A549 (cell line): ENCODE measurements at regions not wholly inside any gene's neighbourhood (a gene's known extent, or its start where the extent isn't known, plus 50 kb on each side); places are given as distances from the start of the nearest gene placed in this dataset.

Source experiments
- CHD2 ChIP-seq: fragments of 150-350 bp; IDR thresholded peaks from 2 replicates; pipeline ENCODE4 v1.6.1; 2014; ENCODE audit warnings: low read length; ENCODE audit not compliant: partially characterized antibody
- ESRRA ChIP-seq: fragments of 150-350 bp; IDR thresholded peaks from 2 replicates; pipeline ENCODE4 v1.6.1; 2014; ENCODE audit warnings: mild to moderate bottlenecking, low read length, borderline replicate concordance
- JUN ChIP-seq, 2 experiments: fragments of >200 bp; sonication (Bioruptor Twin); formaldehyde crosslinking; IDR thresholded peaks; 2 replicates in 1 of 2; 3 replicates in 1 of 2; pipeline ENCODE4 v1.6.1; 2016 to 2017
- KDM1A ChIP-seq: fragments of 200-600 bp; sonication (generic); IDR thresholded peaks from 2 replicates; pipeline ENCODE4 v1.6.1; 2016; ENCODE audit warnings: low read depth, mild to moderate bottlenecking
- MYC ChIP-seq: IDR thresholded peaks from 2 replicates; pipeline ENCODE4 v1.6.1; 2012; ENCODE audit warnings: mild to moderate bottlenecking, inconsistent platforms, low read length, improper control_type of control experiment, borderline replicate concordance
- NR3C1 ChIP-seq: fragments of >200 bp; sonication (Bioruptor Twin); formaldehyde crosslinking; IDR thresholded peaks from 3 replicates; pipeline ENCODE4 v1.6.1; 2017
- PHF8 ChIP-seq: fragments of 200-600 bp; sonication (generic); IDR thresholded peaks from 2 replicates; pipeline ENCODE4 v1.6.1; 2016; ENCODE audit warnings: low read depth, mild to moderate bottlenecking, antibody characterized with exemption, moderate library complexity, borderline replicate concordance
- POLR2A ChIP-seq: IDR thresholded peaks from 2 replicates; pipeline ENCODE4 v1.6.1; 2012; ENCODE audit warnings: mild to moderate bottlenecking, low read length
- TF ChIP-seq, protein P1 (sequence below): fragments of >200 bp; sonication (Bioruptor Twin); formaldehyde crosslinking; IDR thresholded peaks from 3 replicates; pipeline ENCODE4 v1.5.1; 2016
- TF ChIP-seq, protein P2 (sequence below): IDR thresholded peaks from 2 replicates; pipeline ENCODE4 v1.6.1; 2012

DNA sequence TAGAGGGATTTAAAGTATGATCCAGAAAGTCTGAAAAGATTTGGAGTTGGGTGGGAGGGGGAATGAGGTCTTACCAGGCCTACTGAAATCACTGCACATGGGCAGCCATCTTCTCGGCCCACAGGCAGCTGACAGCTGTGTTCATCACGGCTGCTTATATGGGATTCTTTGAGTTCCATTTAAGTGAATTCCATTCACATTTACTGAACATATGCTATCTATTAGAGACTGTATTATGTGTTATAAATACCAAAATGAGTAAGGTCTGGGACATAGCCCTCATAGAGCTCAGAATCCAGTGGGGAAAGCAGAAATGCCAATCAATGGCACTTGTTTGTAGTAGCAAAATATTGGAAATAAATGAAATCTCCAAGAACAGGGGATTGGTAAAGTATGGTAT, 91.1 kb downstream of the TRIM42 start:
- TF ChIP-seq, protein P1, sequence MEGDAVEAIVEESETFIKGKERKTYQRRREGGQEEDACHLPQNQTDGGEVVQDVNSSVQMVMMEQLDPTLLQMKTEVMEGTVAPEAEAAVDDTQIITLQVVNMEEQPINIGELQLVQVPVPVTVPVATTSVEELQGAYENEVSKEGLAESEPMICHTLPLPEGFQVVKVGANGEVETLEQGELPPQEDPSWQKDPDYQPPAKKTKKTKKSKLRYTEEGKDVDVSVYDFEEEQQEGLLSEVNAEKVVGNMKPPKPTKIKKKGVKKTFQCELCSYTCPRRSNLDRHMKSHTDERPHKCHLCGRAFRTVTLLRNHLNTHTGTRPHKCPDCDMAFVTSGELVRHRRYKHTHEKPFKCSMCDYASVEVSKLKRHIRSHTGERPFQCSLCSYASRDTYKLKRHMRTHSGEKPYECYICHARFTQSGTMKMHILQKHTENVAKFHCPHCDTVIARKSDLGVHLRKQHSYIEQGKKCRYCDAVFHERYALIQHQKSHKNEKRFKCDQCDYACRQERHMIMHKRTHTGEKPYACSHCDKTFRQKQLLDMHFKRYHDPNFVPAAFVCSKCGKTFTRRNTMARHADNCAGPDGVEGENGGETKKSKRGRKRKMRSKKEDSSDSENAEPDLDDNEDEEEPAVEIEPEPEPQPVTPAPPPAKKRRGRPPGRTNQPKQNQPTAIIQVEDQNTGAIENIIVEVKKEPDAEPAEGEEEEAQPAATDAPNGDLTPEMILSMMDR: no peak
- no peak for TF ChIP-seq CHD2
- TF ChIP-seq, protein P2, sequence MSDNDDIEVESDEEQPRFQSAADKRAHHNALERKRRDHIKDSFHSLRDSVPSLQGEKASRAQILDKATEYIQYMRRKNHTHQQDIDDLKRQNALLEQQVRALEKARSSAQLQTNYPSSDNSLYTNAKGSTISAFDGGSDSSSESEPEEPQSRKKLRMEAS: no peak
- no peak for TF ChIP-seq POLR2A
- TF ChIP-seq ESRRA: no peak
- no peak for TF ChIP-seq PHF8
- no peak for TF ChIP-seq KDM1A
- no peak for TF ChIP-seq JUN (IDR thresholded peaks at IDR 0.05)
- TF ChIP-seq MYC: no peak
- TF ChIP-seq NR3C1: no peak
